ENCODE measurements at regions not wholly inside any gene's neighbourhood (a gene's known extent, or its start where the extent isn't known, plus 50 kb on each side); places are given as distances from the start of the nearest gene placed in this dataset.

- Histone ChIP-seq H3K27ac (no peak overlapping the region), H3K9me3 (ENCODE audit: severe bottlenecking) (no peaks in the 10 kb centered on the region), H3K27me3 (ENCODE audit: insufficient read depth, low read depth, severe bottlenecking) (peaks cover 12% of the 10 kb centered on the region), H3K36me3 (no peaks in the 10 kb centered on the region), H3K4me3 (ENCODE audit: low read depth, low read length) (no peak overlapping the region)
- no peak for DNase-seq
- TF ChIP-seq CTCF (IDR thresholded peaks at IDR 0.05; ENCODE audit: low read depth, low read length), result no peak
Observed at GRCh38 chr16:73337373-73338296, 289.7 kb upstream of the ZFHX3 start.

DNA sequence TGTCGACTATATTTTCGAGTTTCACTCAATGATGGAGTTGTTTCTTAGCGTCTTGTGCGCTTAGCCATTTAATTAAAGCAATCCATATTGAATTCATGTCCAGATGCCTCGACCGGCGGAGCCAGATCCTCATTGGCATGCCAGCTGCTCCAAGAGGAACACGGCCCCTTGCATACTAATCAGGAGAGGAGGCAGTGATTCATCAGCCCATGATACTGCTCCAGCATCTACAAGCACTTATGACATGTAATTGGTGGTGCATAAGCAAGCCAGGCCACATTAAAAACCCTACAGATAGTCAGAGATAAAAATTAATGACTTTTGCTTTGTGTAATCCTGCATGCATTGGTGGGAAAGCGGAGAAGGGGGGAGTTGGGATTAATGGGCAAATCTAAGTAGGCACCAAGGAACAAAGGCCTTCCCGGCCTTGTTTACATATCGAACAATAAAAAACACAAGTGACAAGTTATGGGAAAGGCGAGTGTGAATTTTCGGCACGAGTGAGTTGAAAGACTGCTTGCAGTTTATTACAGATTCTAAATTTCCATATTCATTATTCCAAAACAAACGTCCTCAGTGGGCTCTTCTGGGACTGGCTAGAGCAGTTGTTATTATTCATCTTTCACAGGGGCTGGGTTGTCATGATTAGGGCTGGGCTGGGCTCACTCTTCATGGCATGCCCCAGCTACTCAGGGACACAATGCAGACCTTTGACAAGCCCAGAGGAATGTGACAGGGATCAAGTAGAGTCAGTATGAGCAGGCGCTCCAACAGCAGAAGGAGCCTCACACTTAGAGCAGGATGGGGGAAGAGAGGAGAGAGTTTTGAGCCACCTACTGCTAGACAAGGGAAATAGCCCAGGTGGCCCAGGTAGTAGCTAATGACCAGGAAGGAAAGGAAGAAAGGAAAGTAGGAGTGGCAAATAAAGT lies 281.7 kb upstream of the ZFHX3 start:
- no peak for TF ChIP-seq CTCF (IDR thresholded peaks at IDR 0.05; ENCODE audit: low read depth, low read length)
- Histone ChIP-seq H3K27me3 (ENCODE audit: insufficient read depth, low read depth, severe bottlenecking) (peaks cover 21% of the 10 kb centered on the region), H3K9me3 (ENCODE audit: severe bottlenecking) (no peaks in the 10 kb centered on the region), H3K27ac (no peak overlapping the region), H3K4me3 (ENCODE audit: low read depth, low read length) (no peak overlapping the region), H3K36me3 (no peaks in the 10 kb centered on the region)
- no peak for DNase-seq

- TF ChIP-seq CTCF (IDR thresholded peaks at IDR 0.05; ENCODE audit: low read depth, low read length), result no peak
- Histone ChIP-seq H3K9me3 (ENCODE audit: severe bottlenecking) (no peaks in the 10 kb centered on the region), H3K27ac (no peak overlapping the region), H3K4me3 (ENCODE audit: low read depth, low read length) (no peak overlapping the region), H3K27me3 (ENCODE audit: insufficient read depth, low read depth, severe bottlenecking) (peaks cover 30% of the 10 kb centered on the region), H3K36me3 (no peaks in the 10 kb centered on the region)
- DNase-seq, result no peak
Observed at GRCh38 chr16:73326770-73327470, 279.0 kb upstream of the ZFHX3 start.

DNA sequence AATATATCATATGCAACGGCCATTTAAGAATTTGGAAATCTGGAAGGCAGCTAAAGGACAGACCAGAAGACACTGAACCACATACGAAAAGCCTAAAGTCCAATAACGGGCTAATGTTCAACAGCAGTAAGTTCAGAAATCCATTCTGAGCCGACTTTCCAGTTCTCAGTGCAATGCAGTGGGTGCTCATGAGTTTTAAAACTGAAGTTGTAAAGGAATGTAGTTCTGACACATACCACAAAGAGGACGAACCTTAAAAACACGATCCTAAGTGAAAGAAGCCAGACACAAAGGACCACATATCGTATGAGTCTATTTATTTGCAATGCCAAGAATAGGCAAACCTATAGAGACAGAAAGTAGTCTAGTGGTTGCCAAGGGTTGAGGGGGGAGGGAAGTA lies 278.3 kb upstream of the ZFHX3 start:
- no peak for TF ChIP-seq CTCF (IDR thresholded peaks at IDR 0.05; ENCODE audit: low read depth, low read length)
- Histone ChIP-seq H3K27ac (no peak overlapping the region), H3K27me3 (ENCODE audit: insufficient read depth, low read depth, severe bottlenecking) (peaks cover 35% of the 10 kb centered on the region), H3K9me3 (ENCODE audit: severe bottlenecking) (no peaks in the 10 kb centered on the region), H3K36me3 (no peaks in the 10 kb centered on the region), H3K4me3 (ENCODE audit: low read depth, low read length) (no peak overlapping the region)
- no peak for DNase-seq

DNA sequence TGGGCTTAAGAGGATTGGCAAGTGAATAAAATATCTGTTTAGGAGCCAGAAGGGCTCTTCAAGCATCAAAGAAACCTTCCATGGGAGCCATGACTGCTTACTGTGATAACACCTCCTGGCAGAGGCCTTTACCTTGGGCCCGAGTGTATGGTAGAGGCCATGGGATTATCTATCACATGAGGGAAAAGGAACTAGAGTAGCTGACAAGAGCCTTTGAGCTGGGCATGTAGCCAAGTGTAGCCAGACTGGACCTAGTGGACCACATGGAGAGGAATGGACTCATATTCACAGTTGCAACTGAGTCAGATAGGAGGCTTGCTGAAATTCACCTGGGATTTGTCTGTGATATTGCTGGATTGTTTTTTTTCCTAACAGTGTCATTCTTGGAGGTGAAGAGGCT lies 276.0 kb upstream of the ZFHX3 start:
- DNase-seq, result no peak
- no peak for TF ChIP-seq CTCF (IDR thresholded peaks at IDR 0.05; ENCODE audit: low read depth, low read length)
- Histone ChIP-seq H3K27me3 (ENCODE audit: insufficient read depth, low read depth, severe bottlenecking) (peaks cover 38% of the 10 kb centered on the region), H3K4me3 (ENCODE audit: low read depth, low read length) (no peak overlapping the region), H3K27ac (no peak overlapping the region), H3K36me3 (no peaks in the 10 kb centered on the region), H3K9me3 (ENCODE audit: severe bottlenecking) (no peaks in the 10 kb centered on the region)
